Activated CD4-positive, alpha-beta T cell treated with anti-CD3 and anti-CD28 coated beads, Interleukin-2, amount 10 ng/mL, durations not matched to agents 7 days and 5 days (primary cell): ENCODE measurements at regions not wholly inside any gene's neighbourhood (a gene's known extent, or its start where the extent isn't known, plus 50 kb on each side); places are given as distances from the start of the nearest gene placed in this dataset.

Experiments used
- CTCF ChIA-PET: fragments of 350-600 bp; sonication (Branson Sonifier 250); formaldehyde crosslinking; loops from one replicate; lab custom pipeline; 2021; ENCODE audit warnings: antibody characterized with exemption; lab: Charles Lee
- POLR2A ChIA-PET: fragments of 350-600 bp; sonication (Branson Sonifier 250); formaldehyde crosslinking; loops from one replicate; lab custom pipeline; 2021; ENCODE audit warnings: antibody characterized with exemption; lab: Charles Lee
- DNase-seq: peaks from one replicate; pipeline ENCODE4 v3.0.0-alpha.2; 2020
- H3K27ac Mint-ChIP-seq: one replicate; pipeline ENCODE4 v1.8.0; 2021; ENCODE audit warnings: mild to moderate bottlenecking, moderate library complexity, mixed read lengths
- H3K27me3 Mint-ChIP-seq: one replicate; pipeline ENCODE4 v1.8.0; 2021; ENCODE audit warnings: mixed read lengths
- H3K36me3 Mint-ChIP-seq: one replicate; pipeline ENCODE4 v1.8.0; 2021; ENCODE audit warnings: low read depth, mixed read lengths
- H3K4me1 Mint-ChIP-seq: one replicate; pipeline ENCODE4 v1.8.0; 2021; ENCODE audit warnings: mixed read lengths
- H3K4me3 Mint-ChIP-seq: one replicate; pipeline ENCODE4 v1.8.0; 2021; ENCODE audit warnings: mild to moderate bottlenecking, moderate library complexity, mixed read lengths
- H3K9me3 Mint-ChIP-seq: one replicate; pipeline ENCODE4 v1.8.0; 2021; ENCODE audit warnings: mixed read lengths

GRCh38 chrX:139121616-139122286 is 408.8 kb upstream of the F9 start:
- no peak overlapping the region for H3K4me3 Mint-ChIP-seq
- DNase-seq = no peak
- no peak overlapping the region for H3K27ac Mint-ChIP-seq
- no peaks in the 10 kb centered on the region for H3K27me3 Mint-ChIP-seq
- ChIA-PET CTCF (no interaction called here), POLR2A (no interaction called here)
- H3K4me1 Mint-ChIP-seq = no peaks in the 10 kb centered on the region
- no peaks in the 10 kb centered on the region for H3K36me3 Mint-ChIP-seq
- no peaks in the 10 kb centered on the region for H3K9me3 Mint-ChIP-seq

- Mint-ChIP-seq H3K4me1 (no peaks in the 10 kb centered on the region), H3K27ac (no peak overlapping the region), H3K4me3 (no peak overlapping the region), H3K9me3 (no peaks in the 10 kb centered on the region), H3K27me3 (no peaks in the 10 kb centered on the region), H3K36me3 (no peaks in the 10 kb centered on the region)
- no peak for DNase-seq
- CTCF ChIA-PET = no interaction called here
- POLR2A ChIA-PET = no interaction called here
These were observed 409.2 kb upstream of the FGF13 start for GRCh38 chrX:139120760-139121159.

GRCh38 chrX:139113708-139114107 is 402.2 kb upstream of the FGF13 start:
- no peak overlapping the region for H3K27ac Mint-ChIP-seq
- no peaks in the 10 kb centered on the region for H3K27me3 Mint-ChIP-seq
- CTCF ChIA-PET = no interaction called here
- DNase-seq = no peak
- H3K36me3 Mint-ChIP-seq = no peaks in the 10 kb centered on the region
- POLR2A ChIA-PET = no interaction called here
- H3K4me3 Mint-ChIP-seq = no peak overlapping the region
- H3K4me1 Mint-ChIP-seq = no peaks in the 10 kb centered on the region
- no peaks in the 10 kb centered on the region for H3K9me3 Mint-ChIP-seq

- no peak for DNase-seq
- H3K36me3 Mint-ChIP-seq = no peaks in the 10 kb centered on the region
- CTCF ChIA-PET = no interaction called here
- POLR2A ChIA-PET = no interaction called here
- H3K27ac Mint-ChIP-seq = no peak overlapping the region
- H3K9me3 Mint-ChIP-seq = no peaks in the 10 kb centered on the region
- H3K27me3 Mint-ChIP-seq = no peaks in the 10 kb centered on the region
- H3K4me3 Mint-ChIP-seq = no peak overlapping the region
- H3K4me1 Mint-ChIP-seq = no peaks in the 10 kb centered on the region
These were observed 400.9 kb upstream of the FGF13 start for GRCh38 chrX:139112432-139112831.

- no peaks in the 10 kb centered on the region for H3K4me1 Mint-ChIP-seq
- ChIA-PET CTCF (no interaction called here), POLR2A (no interaction called here)
- no peaks in the 10 kb centered on the region for H3K27me3 Mint-ChIP-seq
- H3K36me3 Mint-ChIP-seq = no peaks in the 10 kb centered on the region
- H3K9me3 Mint-ChIP-seq = no peaks in the 10 kb centered on the region
- DNase-seq = no peak
- no peak overlapping the region for H3K27ac Mint-ChIP-seq
- no peak overlapping the region for H3K4me3 Mint-ChIP-seq
These were observed 394.6 kb upstream of the FGF13 start for GRCh38 chrX:139106069-139106468.

GRCh38 chrX:139094671-139095592 is 383.4 kb upstream of the FGF13 start:
- no peak overlapping the region for H3K27ac Mint-ChIP-seq
- DNase-seq = no peak
- CTCF ChIA-PET = no interaction called here
- no peaks in the 10 kb centered on the region for H3K36me3 Mint-ChIP-seq
- H3K9me3 Mint-ChIP-seq = no peaks in the 10 kb centered on the region
- no peak overlapping the region for H3K4me3 Mint-ChIP-seq
- POLR2A ChIA-PET = no interaction called here
- no peaks in the 10 kb centered on the region for H3K27me3 Mint-ChIP-seq
- H3K4me1 Mint-ChIP-seq = no peaks in the 10 kb centered on the region

- DNase-seq = no peak
- Mint-ChIP-seq H3K36me3 (no peaks in the 10 kb centered on the region), H3K4me1 (no peaks in the 10 kb centered on the region), H3K27ac (no peak overlapping the region), H3K4me3 (no peak overlapping the region), H3K27me3 (no peaks in the 10 kb centered on the region), H3K9me3 (no peaks in the 10 kb centered on the region)
- ChIA-PET CTCF (no interaction called here), POLR2A (no interaction called here)
These were observed 381.7 kb upstream of the FGF13 start for GRCh38 chrX:139093201-139093600.

GRCh38 chrX:139091878-139092277 is 380.4 kb upstream of the FGF13 start:
- Mint-ChIP-seq H3K4me3 (no peak overlapping the region), H3K9me3 (no peaks in the 10 kb centered on the region), H3K4me1 (no peaks in the 10 kb centered on the region), H3K36me3 (no peaks in the 10 kb centered on the region), H3K27ac (no peak overlapping the region), H3K27me3 (no peaks in the 10 kb centered on the region)
- no peak for DNase-seq
- CTCF ChIA-PET = no interaction called here
- POLR2A ChIA-PET = no interaction called here

- CTCF ChIA-PET = no interaction called here
- POLR2A ChIA-PET = no interaction called here
- DNase-seq = no peak
- no peaks in the 10 kb centered on the region for H3K9me3 Mint-ChIP-seq
- H3K27ac Mint-ChIP-seq = no peak overlapping the region
- H3K36me3 Mint-ChIP-seq = no peaks in the 10 kb centered on the region
- H3K4me1 Mint-ChIP-seq = no peaks in the 10 kb centered on the region
- no peak overlapping the region for H3K4me3 Mint-ChIP-seq
- no peaks in the 10 kb centered on the region for H3K27me3 Mint-ChIP-seq
These were observed 379.5 kb upstream of the FGF13 start for GRCh38 chrX:139091066-139091465.

- Mint-ChIP-seq H3K36me3 (no peaks in the 10 kb centered on the region), H3K4me1 (no peaks in the 10 kb centered on the region), H3K27me3 (no peaks in the 10 kb centered on the region), H3K9me3 (no peaks in the 10 kb centered on the region), H3K4me3 (no peak overlapping the region), H3K27ac (no peak overlapping the region)
- POLR2A ChIA-PET = no interaction called here
- DNase-seq = no peak
- CTCF ChIA-PET = no interaction called here
These were observed 374.7 kb upstream of the FGF13 start for GRCh38 chrX:139086246-139086645.

- Mint-ChIP-seq H3K4me1 (no peaks in the 10 kb centered on the region), H3K27me3 (no peaks in the 10 kb centered on the region), H3K27ac (no peak overlapping the region), H3K36me3 (no peaks in the 10 kb centered on the region), H3K9me3 (no peaks in the 10 kb centered on the region), H3K4me3 (no peak overlapping the region)
- no peak for DNase-seq
- ChIA-PET CTCF (no interaction called here), POLR2A (no interaction called here)
These were observed 373.9 kb upstream of the FGF13 start for GRCh38 chrX:139085404-139085803.

GRCh38 chrX:139083191-139083590 is 371.7 kb upstream of the FGF13 start:
- H3K27me3 Mint-ChIP-seq = no peaks in the 10 kb centered on the region
- H3K4me3 Mint-ChIP-seq = no peak overlapping the region
- H3K9me3 Mint-ChIP-seq = no peaks in the 10 kb centered on the region
- no peaks in the 10 kb centered on the region for H3K36me3 Mint-ChIP-seq
- CTCF ChIA-PET = no interaction called here
- no peaks in the 10 kb centered on the region for H3K4me1 Mint-ChIP-seq
- no peak overlapping the region for H3K27ac Mint-ChIP-seq
- POLR2A ChIA-PET = no interaction called here
- no peak for DNase-seq

- CTCF ChIA-PET = no interaction called here
These were observed 370.4 kb upstream of the FGF13 start for GRCh38 chrX:139081965-139082364.

More at GRCh38 chrX:139081965-139082364, 370.4 kb upstream of the FGF13 start:
- H3K27ac Mint-ChIP-seq = no peak overlapping the region
- H3K9me3 Mint-ChIP-seq = no peaks in the 10 kb centered on the region
- H3K27me3 Mint-ChIP-seq = no peaks in the 10 kb centered on the region
- H3K4me3 Mint-ChIP-seq = no peak overlapping the region
- POLR2A ChIA-PET = no interaction called here
- DNase-seq = no peak
- H3K36me3 Mint-ChIP-seq = no peaks in the 10 kb centered on the region
- H3K4me1 Mint-ChIP-seq = no peaks in the 10 kb centered on the region
